Kidney (tissue), 13 donors: ENCODE measurements at regions not wholly inside any gene's neighbourhood (a gene's known extent, or its start where the extent isn't known, plus 50 kb on each side); places are given as distances from the start of the nearest gene placed in this dataset.

Source experiments
- DNase-seq, 5 donors: peaks; one replicate each; pipeline ENCODE4 v3.0.0-alpha.2; 2013 to 2020
- FAIRE-seq: peaks from 2 replicates; lab custom pipeline; 2012; peaks lifted over from hg19 to GRCh38; lab: Jason Lieb, UNC
- H3K27ac ChIP-seq, 2 donors: one replicate each; pipeline ENCODE4 v1.7.0; 2013; ENCODE audit warnings: low read depth in 2 of 2, low read length in 2 of 2, inconsistent platforms in 1 of 2
- H3K27me3 ChIP-seq: one replicate; pipeline ENCODE4 v1.7.1; 2013; ENCODE audit warnings: low read length, inconsistent platforms; ENCODE audit not compliant: control insufficient read depth, insufficient read depth
- H3K36me3 ChIP-seq, 3 donors: one replicate each; pipeline versions ENCODE4 v1.7.0 to v1.7.1; 2013; ENCODE audit warnings: low read length in 3 of 3, control low read depth in 1 of 3, inconsistent platforms in 1 of 3; ENCODE audit not compliant: insufficient read depth in 3 of 3, control insufficient read depth in 2 of 3
- H3K4me1 ChIP-seq, 3 donors: one replicate each; pipeline versions ENCODE4 v1.7.0 to v1.7.1; 2013; ENCODE audit warnings: low read length in 3 of 3, inconsistent platforms in 1 of 3, low read depth in 1 of 3; ENCODE audit not compliant: control insufficient read depth in 2 of 3, insufficient read depth in 2 of 3
- H3K4me3 ChIP-seq, 3 donors: one replicate each; pipeline versions ENCODE4 v1.7.0 to v1.8.1; 2013; ENCODE audit warnings: low read length in 3 of 3, control low read depth in 1 of 3, inconsistent platforms in 1 of 3
- H3K9ac ChIP-seq, 3 donors: one replicate each; pipeline versions ENCODE4 v1.7.0 to v1.7.1; 2013; ENCODE audit warnings: low read length in 3 of 3, control low read depth in 1 of 3, inconsistent platforms in 1 of 3
- H3K9me3 ChIP-seq, 3 donors: one replicate each; pipeline versions ENCODE4 v1.7.0 to v1.7.1; 2013; ENCODE audit warnings: low read length in 3 of 3, control low read depth in 1 of 3, inconsistent platforms in 1 of 3; ENCODE audit not compliant: control insufficient read depth in 2 of 3, insufficient read depth in 1 of 3
- CTCF ChIP-seq: IDR thresholded peaks from 3 replicates; pipeline ENCODE4 v1.5.1; 2012; ENCODE audit warnings: mild to moderate bottlenecking, moderate library complexity, borderline replicate concordance; ENCODE audit not compliant: insufficient read depth; ENCODE audit errors: extremely low read depth
- intact Hi-C: fragments of 100-400 bp; cut with DNase I; formaldehyde crosslinking; loops from one replicate; pipeline ENCODE4 v1.11.1; 2022
- donor health status: control.
- donor health status: control.
- donor health status: control.
- donor health status: control.
- donor health status: control.
- donor health status: DM: yes; HTN: yes; CAD: no.
- donor health status: Normal renal cell carcinoma (clear cell type).

DNA sequence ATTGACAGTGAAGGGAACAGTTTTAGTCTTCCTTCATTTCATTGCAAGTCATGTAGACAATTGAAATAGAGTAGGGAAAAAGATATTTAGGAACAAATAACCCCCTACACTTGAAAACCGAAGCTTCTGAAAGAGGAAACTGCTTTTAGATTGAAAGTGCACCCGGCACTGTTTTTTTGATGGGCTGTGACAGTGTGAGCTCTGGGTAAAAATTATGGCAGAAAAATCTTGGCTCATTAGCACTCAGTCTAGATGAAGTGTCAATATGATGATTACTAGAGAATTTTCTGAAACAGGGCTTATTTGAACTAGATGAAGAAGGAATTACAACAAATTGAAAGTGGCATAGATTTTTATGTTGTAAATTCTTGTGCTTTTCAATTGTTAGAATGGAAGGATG, 1132.4 kb downstream of the RAPGEF2 start:
- Histone ChIP-seq H3K4me1 (no peaks in the 10 kb centered on the region), H3K9me3 (no peaks in the 10 kb centered on the region), H3K27me3 (no peaks in the 10 kb centered on the region), H3K36me3 (no peaks in the 10 kb centered on the region), H3K9ac (no peak overlapping the region), H3K4me3 (no peak overlapping the region), H3K27ac (no peak overlapping the region)
- DNase-seq: no peak
- FAIRE-seq: no peak
- intact Hi-C loops: no loop called here
- no peak for TF ChIP-seq CTCF

- Histone ChIP-seq H3K4me1 (no peaks in the 10 kb centered on the region), H3K36me3 (no peaks in the 10 kb centered on the region), H3K27ac (no peak overlapping the region), H3K9ac (no peak overlapping the region), H3K4me3 (no peak overlapping the region), H3K9me3 (no peaks in the 10 kb centered on the region), H3K27me3 (no peaks in the 10 kb centered on the region)
- intact Hi-C loops: no loop called here
- TF ChIP-seq CTCF: no peak
- DNase-seq: no peak
- no peak for FAIRE-seq
These were observed 1132.9 kb downstream of the RAPGEF2 start for GRCh38 chr4:160235771-160236170.

GRCh38 chr4:160238790-160239189, 1135.9 kb downstream of the RAPGEF2 start:
- no peaks in the 10 kb centered on the region for H3K36me3 ChIP-seq
- no peak overlapping the region for H3K27ac ChIP-seq
- DNase-seq (no peak), FAIRE-seq (no peak)
- TF ChIP-seq CTCF: no peak
- no peaks in the 10 kb centered on the region for H3K4me1 ChIP-seq
- H3K4me3 ChIP-seq: no peak overlapping the region
- no peak overlapping the region for H3K9ac ChIP-seq
- H3K27me3 ChIP-seq: no peaks in the 10 kb centered on the region
- H3K9me3 ChIP-seq: no peaks in the 10 kb centered on the region
- intact Hi-C loops: no loop called here

DNA sequence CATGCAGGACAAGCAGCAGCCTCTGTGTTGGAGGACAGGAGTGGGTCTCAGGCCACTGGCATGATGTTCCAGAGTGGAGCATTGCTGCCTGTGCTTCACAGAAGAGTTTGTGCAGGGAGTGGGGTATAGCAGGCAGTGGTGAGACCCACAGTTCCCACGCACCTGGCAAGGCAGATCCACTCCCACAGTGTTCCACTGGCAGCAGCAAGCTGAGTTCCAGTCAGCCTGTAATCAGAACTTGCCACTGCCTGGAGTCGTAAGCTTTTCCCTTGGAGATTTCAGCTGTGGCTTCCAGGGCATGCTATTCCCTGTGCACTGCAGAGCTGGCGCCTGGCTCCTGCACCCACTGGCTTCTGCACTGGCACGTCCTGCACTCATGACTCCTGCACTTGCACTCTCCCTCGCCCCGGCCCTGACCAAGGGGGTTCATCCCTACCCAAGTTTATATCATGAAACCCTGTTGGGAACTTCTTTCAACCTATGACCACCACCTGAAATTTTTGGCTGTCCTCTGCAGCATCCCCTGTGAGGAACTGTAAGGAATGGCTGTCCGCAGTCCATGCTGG, 1144.3 kb downstream of the RAPGEF2 start:
- no peak for FAIRE-seq
- no peaks in the 10 kb centered on the region for H3K4me1 ChIP-seq
- no peak overlapping the region for H3K9ac ChIP-seq
- TF ChIP-seq CTCF: no peak
- intact Hi-C loops: no loop called here
- no peak overlapping the region for H3K27ac ChIP-seq
- peak in 1 of 5 donors; percentile 63 for DNase-seq
- no peaks in the 10 kb centered on the region for H3K9me3 ChIP-seq
- no peak overlapping the region for H3K4me3 ChIP-seq
- H3K36me3 ChIP-seq: no peaks in the 10 kb centered on the region
- H3K27me3 ChIP-seq: no peaks in the 10 kb centered on the region
